ENCODE measurements at regions not wholly inside any gene's neighbourhood (a gene's known extent, or its start where the extent isn't known, plus 50 kb on each side); places are given as distances from the start of the nearest gene placed in this dataset.

DNA sequence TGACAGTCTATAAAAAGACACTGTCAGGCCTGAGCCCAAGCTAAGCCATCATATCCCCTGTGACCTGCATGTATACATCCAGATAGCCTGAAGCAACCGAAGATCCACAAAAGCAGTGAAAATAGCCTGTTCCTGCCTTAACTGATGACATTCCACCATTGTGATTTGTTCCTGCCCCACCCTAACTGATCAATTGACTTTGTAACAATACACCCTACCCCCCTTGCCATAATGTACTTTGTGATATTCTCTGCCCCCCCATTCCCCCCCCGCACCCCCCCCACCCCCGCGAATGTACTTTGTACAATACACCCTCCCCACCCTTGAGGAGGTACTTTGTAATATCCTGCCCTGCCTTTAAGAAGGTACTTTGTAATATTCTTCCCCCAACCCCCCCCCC, 82.2 kb upstream of the MED13 start:
- no peak overlapping the region for H3K9ac ChIP-seq (ENCODE audit: insufficient read depth, low read depth, low read length)
- intact Hi-C loops (cut with micrococcal nuclease; ENCODE audit: unreplicated experiment) (no loop called here), in situ Hi-C loops (cut with HindIII; ENCODE audit: extremely low pct_ligation_motif_present, low pct_unique_long_range_greater_than_20kb) (no loop called here)
- DNase-seq (ENCODE audit: low spot score) (no peak), ATAC-seq (no peak), FAIRE-seq (no peak)
- CTCF ChIA-PET (ENCODE audit: low intra/inter-chr PET ratio, low total read pairs), result no interaction called here
- 29% methylated on average over 4 of the region's 4 CpGs for WGBS (ENCODE audit: low lambda C conversion rate)
- no peak overlapping the region for H3K4me3 ChIP-seq (replicated peaks in 1 of 3; ENCODE audit: insufficient read depth in 1 of 3, low read depth in 2 of 3, low read length in 3 of 3)
- TF ChIP-seq, protein P1, sequence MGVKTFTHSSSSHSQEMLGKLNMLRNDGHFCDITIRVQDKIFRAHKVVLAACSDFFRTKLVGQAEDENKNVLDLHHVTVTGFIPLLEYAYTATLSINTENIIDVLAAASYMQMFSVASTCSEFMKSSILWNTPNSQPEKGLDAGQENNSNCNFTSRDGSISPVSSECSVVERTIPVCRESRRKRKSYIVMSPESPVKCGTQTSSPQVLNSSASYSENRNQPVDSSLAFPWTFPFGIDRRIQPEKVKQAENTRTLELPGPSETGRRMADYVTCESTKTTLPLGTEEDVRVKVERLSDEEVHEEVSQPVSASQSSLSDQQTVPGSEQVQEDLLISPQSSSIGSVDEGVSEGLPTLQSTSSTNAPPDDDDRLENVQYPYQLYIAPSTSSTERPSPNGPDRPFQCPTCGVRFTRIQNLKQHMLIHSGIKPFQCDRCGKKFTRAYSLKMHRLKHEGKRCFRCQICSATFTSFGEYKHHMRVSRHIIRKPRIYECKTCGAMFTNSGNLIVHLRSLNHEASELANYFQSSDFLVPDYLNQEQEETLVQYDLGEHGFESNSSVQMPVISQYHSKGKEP (CRISPR knock-in tag; IDR thresholded peaks at IDR 0.05), result no peak
- peak; percentile 61 for TF ChIP-seq HNRNPK (IDR thresholded peaks at IDR 0.05; ENCODE audit: low read depth, low read length, poor library complexity, severe bottlenecking)
- TF ChIP-seq, protein P2, sequence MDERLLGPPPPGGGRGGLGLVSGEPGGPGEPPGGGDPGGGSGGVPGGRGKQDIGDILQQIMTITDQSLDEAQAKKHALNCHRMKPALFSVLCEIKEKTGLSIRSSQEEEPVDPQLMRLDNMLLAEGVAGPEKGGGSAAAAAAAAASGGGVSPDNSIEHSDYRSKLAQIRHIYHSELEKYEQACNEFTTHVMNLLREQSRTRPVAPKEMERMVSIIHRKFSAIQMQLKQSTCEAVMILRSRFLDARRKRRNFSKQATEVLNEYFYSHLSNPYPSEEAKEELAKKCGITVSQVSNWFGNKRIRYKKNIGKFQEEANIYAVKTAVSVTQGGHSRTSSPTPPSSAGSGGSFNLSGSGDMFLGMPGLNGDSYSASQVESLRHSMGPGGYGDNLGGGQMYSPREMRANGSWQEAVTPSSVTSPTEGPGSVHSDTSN (CRISPR knock-in tag; IDR thresholded peaks at IDR 0.05), result no peak
- BruUV-seq (replicated peaks), result no TSS peak
- H3K79me2 ChIP-seq (ENCODE audit: insufficient read depth, low read length), result no peaks in the 10 kb centered on the region
- POLR2A ChIA-PET, result no interaction called here
- no peak overlapping the region for H3K4me2 ChIP-seq (ENCODE audit: low read depth, low read length)
- no peaks in the 10 kb centered on the region for H3K36me3 ChIP-seq (replicated peaks in 1 of 2; ENCODE audit: control insufficient read depth in 1 of 2, insufficient read depth in 2 of 2, low read length in 2 of 2)
- peaks cover 12% of the 10 kb centered on the region for H3K4me1 ChIP-seq (ENCODE audit: insufficient read depth, low read length)
- H2AFZ ChIP-seq (ENCODE audit: low read length), result no peak overlapping the region
- no peaks in the 10 kb centered on the region for H4K20me1 ChIP-seq (ENCODE audit: insufficient read depth, low read length)
- no peak overlapping the region for H3K27ac ChIP-seq (ENCODE audit: extremely low read length, insufficient read depth, low read length)
- H3K27me3 ChIP-seq (ENCODE audit: control insufficient read depth in 1 of 2, insufficient read depth in 2 of 2, low read length in 2 of 2), result no peaks in the 10 kb centered on the region
- no peaks in the 10 kb centered on the region for H3K9me3 ChIP-seq (ENCODE audit: low read length)

DNA sequence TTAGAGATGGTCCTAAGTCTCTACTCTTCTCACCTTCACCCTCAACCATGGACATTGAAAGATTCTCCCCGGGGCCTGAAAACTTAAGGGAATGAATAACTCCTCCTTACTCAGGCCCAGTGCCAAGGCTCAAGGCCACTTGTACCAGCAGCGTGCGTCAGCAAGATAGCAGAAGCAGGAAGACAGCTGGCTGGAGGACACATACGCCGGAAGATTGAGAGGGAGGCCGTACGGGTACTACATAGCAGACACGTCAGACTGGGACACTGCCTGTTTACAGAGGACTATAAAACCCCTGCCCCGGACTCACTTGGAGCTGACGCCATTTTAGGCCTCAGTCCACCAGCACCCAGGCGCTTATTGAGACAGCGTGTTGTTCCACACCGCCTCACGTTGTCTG, 75.8 kb upstream of the MED13 start:
- 75% methylated on average over 14 of the region's 14 CpGs for WGBS (ENCODE audit: low lambda C conversion rate)
- ChIA-PET POLR2A (no interaction called here), CTCF (ENCODE audit: low intra/inter-chr PET ratio, low total read pairs) (no interaction called here)
- ATAC-seq, result no peak
- intact Hi-C loops (cut with micrococcal nuclease; ENCODE audit: unreplicated experiment), result no loop called here
- Histone ChIP-seq H3K4me3 (replicated peaks in 1 of 3; ENCODE audit: insufficient read depth in 1 of 3, low read depth in 2 of 3, low read length in 3 of 3) (no peak overlapping the region), H3K36me3 (replicated peaks in 1 of 2; ENCODE audit: control insufficient read depth in 1 of 2, insufficient read depth in 2 of 2, low read length in 2 of 2) (no peaks in the 10 kb centered on the region), H3K79me2 (ENCODE audit: insufficient read depth, low read length) (no peaks in the 10 kb centered on the region), H2AFZ (ENCODE audit: low read length) (no peak overlapping the region), H4K20me1 (ENCODE audit: insufficient read depth, low read length) (no peaks in the 10 kb centered on the region), H3K27me3 (ENCODE audit: control insufficient read depth in 1 of 2, insufficient read depth in 2 of 2, low read length in 2 of 2) (no peaks in the 10 kb centered on the region), H3K9ac (ENCODE audit: insufficient read depth, low read depth, low read length) (no peak overlapping the region), H3K27ac (ENCODE audit: extremely low read length, insufficient read depth, low read length) (no peak overlapping the region), H3K4me2 (ENCODE audit: low read depth, low read length) (no peak overlapping the region), H3K9me3 (ENCODE audit: low read length) (no peaks in the 10 kb centered on the region), H3K4me1 (ENCODE audit: insufficient read depth, low read length) (peaks cover 7% of the 10 kb centered on the region)
- BruUV-seq (replicated peaks), result no TSS peak
- in situ Hi-C loops (cut with HindIII; ENCODE audit: extremely low pct_ligation_motif_present, low pct_unique_long_range_greater_than_20kb), result no loop called here
- DNase-seq (ENCODE audit: low spot score), result no peak
- TF ChIP-seq NFRKB (IDR thresholded peaks at IDR 0.05), result no peak
- TF ChIP-seq, protein P3, sequence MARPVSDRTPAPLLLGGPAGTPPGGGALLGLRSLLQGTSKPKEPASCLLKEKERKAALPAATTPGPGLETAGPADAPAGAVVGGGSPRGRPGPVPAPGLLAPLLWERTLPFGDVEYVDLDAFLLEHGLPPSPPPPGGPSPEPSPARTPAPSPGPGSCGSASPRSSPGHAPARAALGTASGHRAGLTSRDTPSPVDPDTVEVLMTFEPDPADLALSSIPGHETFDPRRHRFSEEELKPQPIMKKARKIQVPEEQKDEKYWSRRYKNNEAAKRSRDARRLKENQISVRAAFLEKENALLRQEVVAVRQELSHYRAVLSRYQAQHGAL (CRISPR knock-in tag; IDR thresholded peaks at IDR 0.05; ENCODE audit: not compliant biosample characterization), result no peak
- TF ChIP-seq MIXL1 (CRISPR knock-in tag; IDR thresholded peaks at IDR 0.05), result no peak
- TF ChIP-seq, protein P4, sequence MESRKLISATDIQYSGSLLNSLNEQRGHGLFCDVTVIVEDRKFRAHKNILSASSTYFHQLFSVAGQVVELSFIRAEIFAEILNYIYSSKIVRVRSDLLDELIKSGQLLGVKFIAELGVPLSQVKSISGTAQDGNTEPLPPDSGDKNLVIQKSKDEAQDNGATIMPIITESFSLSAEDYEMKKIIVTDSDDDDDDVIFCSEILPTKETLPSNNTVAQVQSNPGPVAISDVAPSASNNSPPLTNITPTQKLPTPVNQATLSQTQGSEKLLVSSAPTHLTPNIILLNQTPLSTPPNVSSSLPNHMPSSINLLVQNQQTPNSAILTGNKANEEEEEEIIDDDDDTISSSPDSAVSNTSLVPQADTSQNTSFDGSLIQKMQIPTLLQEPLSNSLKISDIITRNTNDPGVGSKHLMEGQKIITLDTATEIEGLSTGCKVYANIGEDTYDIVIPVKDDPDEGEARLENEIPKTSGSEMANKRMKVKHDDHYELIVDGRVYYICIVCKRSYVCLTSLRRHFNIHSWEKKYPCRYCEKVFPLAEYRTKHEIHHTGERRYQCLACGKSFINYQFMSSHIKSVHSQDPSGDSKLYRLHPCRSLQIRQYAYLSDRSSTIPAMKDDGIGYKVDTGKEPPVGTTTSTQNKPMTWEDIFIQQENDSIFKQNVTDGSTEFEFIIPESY (CRISPR knock-in tag; IDR thresholded peaks at IDR 0.05), result peak; percentile 21; the same call in 1 of the 2 replicates
- TF ChIP-seq FOXJ3 (CRISPR knock-in tag; IDR thresholded peaks at IDR 0.05; ENCODE audit: borderline replicate concordance), result no peak
- FAIRE-seq, result no peak

Data from HepG2 (cell line).